ENCODE measurements at regions not wholly inside any gene's neighbourhood (a gene's known extent, or its start where the extent isn't known, plus 50 kb on each side); places are given as distances from the start of the nearest gene placed in this dataset.

DNA sequence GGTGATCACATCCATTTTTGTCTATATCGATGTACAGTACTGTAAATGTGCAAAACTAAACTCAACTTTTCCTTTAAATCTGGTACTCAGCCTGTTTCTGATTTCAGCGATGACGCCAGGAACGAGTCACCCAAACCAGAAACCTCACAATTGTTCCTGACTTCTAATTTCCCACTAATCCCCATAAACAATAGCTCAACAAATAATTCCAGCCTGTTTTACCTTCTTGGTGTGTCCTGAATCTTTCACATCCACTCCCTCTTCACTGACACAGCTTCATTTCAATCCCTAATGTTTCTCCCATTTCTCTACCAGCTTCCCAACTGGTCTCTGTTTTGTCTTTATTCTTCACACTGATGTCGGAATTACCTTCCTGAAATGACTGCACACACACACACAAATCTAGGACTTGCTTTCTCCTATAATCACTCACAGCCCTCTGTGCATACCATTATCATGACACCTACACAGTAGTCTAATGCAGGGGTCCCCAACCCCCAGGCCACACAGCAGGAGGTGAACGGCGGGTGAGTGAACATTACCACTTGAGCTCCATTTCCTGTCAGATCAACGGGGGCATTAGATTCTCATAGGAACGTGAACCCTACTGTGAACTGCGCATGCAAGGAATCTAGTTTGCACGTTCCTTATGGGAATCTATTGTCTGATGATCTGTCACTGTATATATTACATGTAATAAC, 97.8 kb upstream of the SLC30A5 start:
- TF ChIP-seq MXI1 (IDR thresholded peaks at IDR 0.05; ENCODE audit: borderline replicate concordance, low read depth, low read length) = no peak
- TF ChIP-seq KDM5A (IDR thresholded peaks at IDR 0.05; ENCODE audit: borderline replicate concordance, low read length) = no peak
- TF ChIP-seq, protein P1, sequence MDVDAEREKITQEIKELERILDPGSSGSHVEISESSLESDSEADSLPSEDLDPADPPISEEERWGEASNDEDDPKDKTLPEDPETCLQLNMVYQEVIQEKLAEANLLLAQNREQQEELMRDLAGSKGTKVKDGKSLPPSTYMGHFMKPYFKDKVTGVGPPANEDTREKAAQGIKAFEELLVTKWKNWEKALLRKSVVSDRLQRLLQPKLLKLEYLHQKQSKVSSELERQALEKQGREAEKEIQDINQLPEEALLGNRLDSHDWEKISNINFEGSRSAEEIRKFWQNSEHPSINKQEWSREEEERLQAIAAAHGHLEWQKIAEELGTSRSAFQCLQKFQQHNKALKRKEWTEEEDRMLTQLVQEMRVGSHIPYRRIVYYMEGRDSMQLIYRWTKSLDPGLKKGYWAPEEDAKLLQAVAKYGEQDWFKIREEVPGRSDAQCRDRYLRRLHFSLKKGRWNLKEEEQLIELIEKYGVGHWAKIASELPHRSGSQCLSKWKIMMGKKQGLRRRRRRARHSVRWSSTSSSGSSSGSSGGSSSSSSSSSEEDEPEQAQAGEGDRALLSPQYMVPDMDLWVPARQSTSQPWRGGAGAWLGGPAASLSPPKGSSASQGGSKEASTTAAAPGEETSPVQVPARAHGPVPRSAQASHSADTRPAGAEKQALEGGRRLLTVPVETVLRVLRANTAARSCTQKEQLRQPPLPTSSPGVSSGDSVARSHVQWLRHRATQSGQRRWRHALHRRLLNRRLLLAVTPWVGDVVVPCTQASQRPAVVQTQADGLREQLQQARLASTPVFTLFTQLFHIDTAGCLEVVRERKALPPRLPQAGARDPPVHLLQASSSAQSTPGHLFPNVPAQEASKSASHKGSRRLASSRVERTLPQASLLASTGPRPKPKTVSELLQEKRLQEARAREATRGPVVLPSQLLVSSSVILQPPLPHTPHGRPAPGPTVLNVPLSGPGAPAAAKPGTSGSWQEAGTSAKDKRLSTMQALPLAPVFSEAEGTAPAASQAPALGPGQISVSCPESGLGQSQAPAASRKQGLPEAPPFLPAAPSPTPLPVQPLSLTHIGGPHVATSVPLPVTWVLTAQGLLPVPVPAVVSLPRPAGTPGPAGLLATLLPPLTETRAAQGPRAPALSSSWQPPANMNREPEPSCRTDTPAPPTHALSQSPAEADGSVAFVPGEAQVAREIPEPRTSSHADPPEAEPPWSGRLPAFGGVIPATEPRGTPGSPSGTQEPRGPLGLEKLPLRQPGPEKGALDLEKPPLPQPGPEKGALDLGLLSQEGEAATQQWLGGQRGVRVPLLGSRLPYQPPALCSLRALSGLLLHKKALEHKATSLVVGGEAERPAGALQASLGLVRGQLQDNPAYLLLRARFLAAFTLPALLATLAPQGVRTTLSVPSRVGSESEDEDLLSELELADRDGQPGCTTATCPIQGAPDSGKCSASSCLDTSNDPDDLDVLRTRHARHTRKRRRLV (CRISPR knock-in tag; IDR thresholded peaks at IDR 0.05) = no peak
- TF ChIP-seq ZNF343 (CRISPR knock-in tag; IDR thresholded peaks at IDR 0.05) = no peak
- TF ChIP-seq POLR2A (IDR thresholded peaks at IDR 0.05; ENCODE audit: insufficient read depth in 1 of 2, low read depth in 2 of 2, low read length in 2 of 2) = no peak
- TF ChIP-seq, protein P2, sequence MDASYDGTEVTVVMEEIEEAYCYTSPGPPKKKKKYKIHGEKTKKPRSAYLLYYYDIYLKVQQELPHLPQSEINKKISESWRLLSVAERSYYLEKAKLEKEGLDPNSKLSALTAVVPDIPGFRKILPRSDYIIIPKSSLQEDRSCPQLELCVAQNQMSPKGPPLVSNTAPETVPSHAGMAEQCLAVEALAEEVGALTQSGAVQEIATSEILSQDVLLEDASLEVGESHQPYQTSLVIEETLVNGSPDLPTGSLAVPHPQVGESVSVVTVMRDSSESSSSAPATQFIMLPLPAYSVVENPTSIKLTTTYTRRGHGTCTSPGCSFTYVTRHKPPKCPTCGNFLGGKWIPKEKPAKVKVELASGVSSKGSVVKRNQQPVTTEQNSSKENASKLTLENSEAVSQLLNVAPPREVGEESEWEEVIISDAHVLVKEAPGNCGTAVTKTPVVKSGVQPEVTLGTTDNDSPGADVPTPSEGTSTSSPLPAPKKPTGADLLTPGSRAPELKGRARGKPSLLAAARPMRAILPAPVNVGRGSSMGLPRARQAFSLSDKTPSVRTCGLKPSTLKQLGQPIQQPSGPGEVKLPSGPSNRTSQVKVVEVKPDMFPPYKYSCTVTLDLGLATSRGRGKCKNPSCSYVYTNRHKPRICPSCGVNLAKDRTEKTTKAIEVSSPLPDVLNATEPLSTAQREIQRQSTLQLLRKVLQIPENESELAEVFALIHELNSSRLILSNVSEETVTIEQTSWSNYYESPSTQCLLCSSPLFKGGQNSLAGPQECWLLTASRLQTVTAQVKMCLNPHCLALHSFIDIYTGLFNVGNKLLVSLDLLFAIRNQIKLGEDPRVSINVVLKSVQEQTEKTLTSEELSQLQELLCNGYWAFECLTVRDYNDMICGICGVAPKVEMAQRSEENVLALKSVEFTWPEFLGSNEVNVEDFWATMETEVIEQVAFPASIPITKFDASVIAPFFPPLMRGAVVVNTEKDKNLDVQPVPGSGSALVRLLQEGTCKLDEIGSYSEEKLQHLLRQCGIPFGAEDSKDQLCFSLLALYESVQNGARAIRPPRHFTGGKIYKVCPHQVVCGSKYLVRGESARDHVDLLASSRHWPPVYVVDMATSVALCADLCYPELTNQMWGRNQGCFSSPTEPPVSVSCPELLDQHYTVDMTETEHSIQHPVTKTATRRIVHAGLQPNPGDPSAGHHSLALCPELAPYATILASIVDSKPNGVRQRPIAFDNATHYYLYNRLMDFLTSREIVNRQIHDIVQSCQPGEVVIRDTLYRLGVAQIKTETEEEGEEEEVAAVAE (CRISPR knock-in tag; IDR thresholded peaks at IDR 0.05; ENCODE audit: borderline replicate concordance) = no peak
- TF ChIP-seq PHF20 (CRISPR knock-in tag; IDR thresholded peaks at IDR 0.05) = no peak
- TF ChIP-seq, protein P3, sequence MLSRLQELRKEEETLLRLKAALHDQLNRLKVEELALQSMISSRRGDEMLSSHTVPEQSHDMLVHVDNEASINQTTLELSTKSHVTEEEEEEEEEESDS (CRISPR knock-in tag; IDR thresholded peaks at IDR 0.05; ENCODE audit: borderline replicate concordance) = no peak

Measured in HepG2 (cell line).